ENCODE measurements at regions not wholly inside any gene's neighbourhood (a gene's known extent, or its start where the extent isn't known, plus 50 kb on each side); places are given as distances from the start of the nearest gene placed in this dataset.
"Not testable (repeated sequence)": the region's sequence is repeated elsewhere in the genome, so short reads cannot be mapped to it uniquely, and the experiment has no call there.

- DNase-seq, result no peak
Observed at GRCh38 chr4:177809791-177810190, 367.6 kb upstream of the AGA start.

GRCh38 chr4:177810220-177810619 lies 368.0 kb upstream of the AGA start:
- no peak for DNase-seq

DNA sequence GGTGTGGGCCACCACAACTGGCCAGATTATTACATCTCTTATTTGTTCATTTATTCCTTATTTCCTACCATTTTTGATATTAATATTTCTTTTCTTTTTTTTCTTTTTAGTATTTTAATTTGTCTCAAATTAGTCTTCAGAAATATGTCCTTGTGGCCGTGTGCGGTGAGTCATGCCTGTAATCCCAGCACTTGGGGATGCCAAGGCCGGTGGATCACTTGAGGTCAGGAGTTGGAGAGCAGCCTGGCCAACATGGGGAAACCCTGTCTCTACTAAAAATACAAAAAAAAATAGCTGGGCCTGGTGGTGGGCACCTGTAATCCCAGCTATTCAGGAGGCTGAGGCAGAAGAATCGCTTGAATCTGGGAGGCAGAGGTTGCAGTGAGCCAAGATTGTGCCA lies 376.2 kb upstream of the AGA start:
- not testable (repeated sequence) for DNase-seq

DNA sequence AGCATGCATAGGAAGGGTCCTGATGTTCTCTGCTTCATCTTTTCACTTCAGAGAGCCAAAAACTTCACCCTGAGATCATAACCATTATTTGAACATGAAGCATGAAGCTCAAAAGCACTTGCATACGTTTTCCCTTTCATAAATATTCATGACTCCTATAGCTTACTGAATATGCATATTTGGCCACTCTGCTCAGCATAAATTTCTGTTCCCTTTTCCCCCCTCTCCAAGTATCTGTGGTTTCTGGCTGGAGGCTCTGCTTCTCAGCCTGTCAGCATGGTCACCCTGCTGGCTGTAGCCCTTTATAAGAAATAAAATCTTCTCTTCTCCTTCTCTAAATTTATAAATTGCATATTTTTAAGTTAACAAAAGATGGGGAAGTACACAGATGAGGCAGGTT lies 384.7 kb upstream of the AGA start:
- DNase-seq, result no peak

- no peak for DNase-seq
Observed at GRCh38 chr4:177841258-177841657, 399.0 kb upstream of the AGA start.

- no peak for DNase-seq
Observed at GRCh38 chr4:177853229-177853628, 411.0 kb upstream of the AGA start.

DNA sequence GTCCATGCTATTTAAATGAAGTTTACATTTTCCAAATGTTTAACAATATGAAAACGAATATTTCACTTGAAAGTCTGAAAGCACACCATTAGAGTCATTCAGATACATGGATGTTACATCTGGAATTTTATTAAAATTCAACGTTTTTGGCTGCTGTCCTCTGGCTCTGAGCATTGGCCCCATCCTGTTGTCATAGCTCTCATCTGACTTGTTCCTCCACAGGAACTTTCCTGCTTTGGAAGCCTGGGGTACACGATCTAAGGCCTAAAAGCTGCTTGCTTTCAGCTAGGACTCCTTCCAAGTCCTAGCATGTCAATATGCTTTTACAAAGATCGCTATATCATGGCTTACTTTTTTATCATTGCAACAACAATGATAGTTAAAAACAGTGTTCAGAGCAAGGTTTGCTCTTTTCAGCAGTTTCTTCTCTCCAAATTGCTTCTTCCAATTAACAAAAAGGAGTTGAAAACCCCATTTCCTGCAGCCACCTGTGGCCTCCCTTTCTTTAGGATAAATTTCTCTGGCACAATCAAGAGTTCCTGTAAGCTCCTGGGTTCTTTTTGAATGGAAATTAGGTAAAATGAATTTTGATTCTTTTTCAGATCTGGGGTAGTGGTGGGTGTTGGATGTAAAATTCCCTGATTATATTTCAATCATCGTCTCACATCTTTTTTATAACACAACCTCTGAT lies 413.4 kb upstream of the AGA start:
- no peak for DNase-seq

GRCh38 chr4:177860171-177860570 lies 417.9 kb upstream of the AGA start:
- DNase-seq, result no peak

DNA sequence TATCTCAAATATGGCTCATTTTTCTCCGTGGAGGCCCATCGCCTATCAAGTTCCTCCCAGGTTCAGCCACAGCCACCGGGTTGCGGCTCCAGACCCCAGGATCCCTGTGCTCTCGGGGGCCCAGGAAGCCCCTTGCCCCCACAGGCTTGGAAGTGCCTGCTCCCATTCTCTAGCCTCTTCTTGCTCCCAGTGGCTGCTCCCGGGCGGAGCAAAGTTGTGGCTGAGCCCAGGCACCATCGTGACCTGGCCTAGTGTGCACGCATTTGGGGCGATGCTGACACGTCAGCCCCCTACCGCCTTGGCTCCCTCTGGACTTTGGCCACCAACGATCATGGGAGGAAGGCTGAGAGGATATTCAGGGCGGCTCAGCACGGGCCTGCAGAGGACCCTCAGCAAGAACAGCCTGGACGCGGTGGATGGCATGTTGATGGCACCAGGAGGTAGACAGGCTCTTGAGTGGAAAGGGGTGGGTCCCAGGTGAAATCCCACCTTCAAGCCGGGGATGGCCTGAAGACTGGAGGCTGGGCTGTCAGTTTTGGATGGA lies 419.4 kb upstream of the AGA start:
- no peak for DNase-seq

DNA sequence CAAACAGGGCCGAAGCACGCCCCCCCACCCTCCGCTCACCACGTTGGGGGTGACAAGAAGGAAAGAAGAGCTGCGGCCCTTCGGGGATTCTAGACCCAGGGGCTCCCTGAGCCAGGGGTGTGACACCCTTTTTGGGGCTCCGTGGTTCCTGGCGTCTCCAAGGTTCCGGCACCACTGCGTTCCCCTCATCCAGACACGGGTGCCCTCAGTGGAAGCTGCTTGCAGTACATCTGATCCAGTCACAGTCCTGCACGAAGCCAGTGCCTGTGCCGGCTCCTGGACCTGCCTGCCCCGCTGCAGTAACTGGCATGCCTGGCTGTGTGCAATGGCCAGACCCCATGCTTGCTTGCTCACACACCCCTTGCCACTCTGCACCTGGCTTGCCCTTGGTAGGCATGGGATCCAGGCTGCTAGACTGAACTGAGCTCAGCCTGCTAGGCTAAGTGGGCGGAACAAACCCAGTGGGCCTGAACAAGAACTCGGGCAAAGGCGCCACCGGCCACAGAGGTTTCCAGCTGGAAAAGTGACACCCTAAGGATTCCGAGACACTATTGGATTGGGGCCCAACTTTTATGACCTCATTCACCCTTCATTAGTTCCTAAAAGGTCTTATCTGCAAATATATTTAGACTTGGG lies 420.4 kb upstream of the AGA start:
- no peak for DNase-seq

GRCh38 chr4:177879851-177880250 lies 437.6 kb upstream of the AGA start:
- DNase-seq, result no peak

DNA sequence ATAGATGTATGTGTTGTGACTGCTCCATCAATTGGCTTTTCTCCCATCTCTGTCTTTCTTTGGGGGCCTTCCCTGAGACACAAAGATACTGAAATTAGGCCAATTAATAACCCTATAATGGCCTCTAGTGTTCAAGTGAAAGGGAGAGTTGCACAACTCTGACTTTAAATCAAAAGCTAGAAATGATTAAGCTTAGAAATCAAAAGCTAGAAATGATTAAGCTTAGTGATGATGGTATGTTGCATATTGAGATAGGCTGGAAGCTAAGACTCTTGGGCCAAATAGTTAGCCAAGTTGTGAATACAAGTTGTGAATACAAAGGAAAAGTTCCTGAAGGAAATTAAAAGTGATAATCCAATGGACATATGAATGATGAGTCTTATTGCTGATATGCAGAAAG lies 452.9 kb upstream of the AGA start:
- no peak for DNase-seq

GRCh38 chr4:177901786-177902185 lies 459.5 kb upstream of the AGA start:
- DNase-seq, result no peak

DNA sequence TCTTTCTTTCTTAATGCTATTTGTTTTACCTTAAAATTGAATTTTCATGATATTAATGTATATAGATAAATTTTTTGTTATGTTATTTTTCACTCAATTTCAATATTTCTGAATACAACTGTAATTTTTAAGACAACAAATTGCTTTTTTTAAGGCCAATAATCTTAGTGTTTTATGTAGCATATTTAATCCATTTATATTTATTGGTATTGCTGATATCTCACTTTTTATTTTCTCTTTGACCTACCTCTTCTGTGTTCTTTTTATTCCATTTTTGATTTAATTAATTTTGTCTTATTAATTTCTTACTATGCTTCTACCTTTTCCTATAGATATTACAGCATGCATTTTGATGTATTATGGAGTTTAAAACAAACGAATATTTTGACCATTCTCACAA lies 460.1 kb upstream of the AGA start:
- DNase-seq, result no peak

DNA sequence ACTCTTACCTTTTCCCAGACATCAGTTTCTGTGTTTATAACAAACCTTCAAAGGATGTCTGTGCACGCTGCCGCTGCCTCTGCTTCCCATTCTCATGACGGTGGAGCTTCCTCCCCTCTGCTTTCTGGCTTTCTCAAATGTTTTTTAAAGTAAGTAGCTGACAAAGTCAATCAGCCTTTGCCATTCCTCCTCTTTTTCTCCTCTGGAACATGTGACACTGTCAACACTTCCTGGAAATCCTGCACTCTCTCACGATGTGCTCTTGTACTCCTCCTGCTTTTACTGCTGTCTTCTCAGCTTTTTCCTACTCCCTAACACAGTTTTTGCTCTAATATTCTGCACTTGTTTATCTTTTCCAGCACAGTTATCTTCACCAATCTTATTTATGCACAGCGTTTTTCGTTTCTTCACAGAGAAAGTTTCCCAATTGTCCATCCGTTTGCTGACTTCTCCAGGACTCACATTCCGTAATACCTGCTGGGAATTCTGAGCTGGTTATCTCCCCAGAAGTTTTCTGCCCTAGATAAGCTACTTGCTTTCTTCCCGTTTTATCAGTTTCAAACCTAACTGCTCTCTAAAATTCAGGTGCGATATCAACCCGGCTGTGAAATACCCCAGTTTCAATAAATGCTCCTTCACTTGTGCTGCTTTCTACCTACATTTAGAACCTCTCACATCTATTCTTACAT lies 465.6 kb upstream of the AGA start:
- DNase-seq, result no peak

DNA sequence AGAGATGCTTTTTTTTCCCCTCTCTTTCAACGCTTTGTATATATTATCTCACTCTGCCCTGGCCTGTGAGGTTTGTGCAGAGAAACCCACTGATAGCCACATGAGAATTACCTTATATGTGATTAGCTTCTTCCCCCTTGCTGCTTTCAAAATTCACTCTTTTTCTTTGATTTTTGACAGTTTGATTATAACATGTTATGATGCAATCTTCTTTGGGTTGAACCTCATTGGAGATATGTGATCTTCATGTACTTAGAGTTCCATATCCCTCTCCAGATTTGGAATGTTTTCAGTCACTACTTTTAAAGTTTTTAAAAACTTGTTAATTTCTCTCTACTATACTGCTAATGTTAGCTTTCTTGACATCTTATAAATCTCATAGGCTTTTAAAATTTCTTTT lies 479.5 kb upstream of the AGA start:
- DNase-seq, result no peak

DNA sequence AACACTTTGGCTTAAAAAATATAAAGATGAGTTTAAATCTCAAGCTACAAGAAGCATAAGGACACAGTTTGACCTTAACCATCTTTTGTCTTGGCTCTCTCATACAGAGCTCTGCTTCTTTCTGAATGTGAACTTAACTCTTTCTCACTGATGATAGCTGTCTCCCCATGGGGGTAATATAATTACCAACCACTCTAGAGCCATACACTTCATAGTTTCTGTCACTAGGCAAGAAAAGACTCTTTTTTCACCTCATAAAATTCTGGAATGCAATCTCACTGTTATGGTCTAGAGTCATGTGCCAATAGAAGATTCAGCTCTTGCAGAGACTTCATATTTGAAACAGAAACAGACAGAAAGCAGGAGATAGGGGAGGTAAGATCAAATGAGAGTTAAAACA lies 481.7 kb upstream of the AGA start:
- no peak for DNase-seq

DNA sequence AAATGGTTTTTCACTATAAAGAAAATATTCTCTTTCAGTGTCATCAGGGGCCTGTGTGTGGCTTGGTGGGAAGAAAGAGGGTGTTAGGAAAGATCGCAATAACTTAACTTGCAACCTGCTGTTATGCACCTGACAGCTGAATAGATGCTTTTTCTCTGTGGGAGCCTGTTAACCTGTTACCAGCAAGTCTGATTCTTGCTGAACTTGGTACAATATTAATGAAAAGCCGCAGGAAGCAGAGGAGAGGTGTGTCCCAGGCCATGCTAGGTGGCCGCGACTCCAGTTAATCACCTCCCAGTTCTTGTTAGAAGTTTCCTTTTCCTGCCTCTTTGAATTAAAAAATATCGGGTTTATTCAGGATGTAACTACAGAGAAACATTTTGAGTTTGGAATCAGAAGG lies 494.8 kb upstream of the AGA start:
- no peak for DNase-seq

GRCh38 chr4:177938226-177938625 lies 496.0 kb upstream of the AGA start:
- no peak for DNase-seq

DNA sequence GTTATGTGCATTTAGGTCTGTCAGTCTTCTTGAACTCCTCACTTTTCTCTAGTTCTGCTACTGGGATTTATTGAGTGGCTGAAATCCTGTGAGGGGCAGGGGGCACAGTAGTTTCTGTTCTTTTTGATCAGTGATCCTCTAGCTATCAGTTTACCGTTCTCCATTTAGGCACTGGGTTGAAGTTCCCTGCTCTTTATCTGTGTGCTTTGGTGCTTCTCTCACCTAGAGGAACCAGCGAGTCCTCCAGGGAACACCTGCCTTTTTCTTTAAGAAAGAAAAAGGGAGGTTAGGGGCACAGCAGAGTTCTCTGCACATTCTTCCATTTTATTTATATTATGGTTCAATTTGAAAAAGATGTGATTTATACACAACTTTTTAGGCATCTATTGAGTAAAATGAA lies 503.0 kb upstream of the AGA start:
- DNase-seq, result no peak

GRCh38 chr4:177947607-177948006 lies 505.4 kb upstream of the AGA start:
- no peak for DNase-seq

- no peak for DNase-seq
Observed at GRCh38 chr4:177948853-177949252, 506.6 kb upstream of the AGA start.

GRCh38 chr4:177951026-177951425 lies 508.8 kb upstream of the AGA start:
- DNase-seq, result no peak

DNA sequence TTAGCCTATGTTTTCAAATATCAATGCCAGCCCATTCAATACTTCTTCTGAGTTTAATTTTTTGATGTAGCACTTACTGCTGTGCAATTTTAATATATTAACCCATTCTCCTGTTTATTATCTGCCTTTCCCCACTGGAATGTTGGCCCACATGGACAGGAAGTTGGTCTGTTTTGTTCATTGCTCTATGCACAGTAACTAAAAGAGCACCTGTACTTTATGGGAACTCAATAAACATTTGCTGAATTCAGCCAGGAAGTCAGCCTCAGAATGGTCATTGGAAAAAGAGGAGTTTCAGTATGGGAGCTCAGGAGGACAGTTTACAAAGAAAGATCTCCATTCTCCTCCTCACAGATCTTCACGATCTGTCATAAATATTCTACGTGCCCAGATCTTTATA lies 510.5 kb upstream of the AGA start:
- no peak for DNase-seq

Measured in right forelimb (tissue), 1 donor.